HepG2 (cell line): ENCODE measurements at regions not wholly inside any gene's neighbourhood (a gene's known extent, or its start where the extent isn't known, plus 50 kb on each side); places are given as distances from the start of the nearest gene placed in this dataset.

ENCODE experiments used
- ARNT2 ChIP-seq: sonication (generic); formaldehyde crosslinking; IDR thresholded peaks from 2 replicates; pipeline ENCODE4 v1.8.0; 2022; ENCODE audit warnings: mild to moderate bottlenecking, low read depth, missing genetic modification reagents, moderate library complexity
- ARNTL ChIP-seq: sonication (generic); formaldehyde crosslinking; IDR thresholded peaks from 2 replicates; pipeline ENCODE4 v1.4.0; 2020; ENCODE audit warnings: mild to moderate bottlenecking, missing genetic modification reagents
- ERF ChIP-seq: IDR thresholded peaks from 2 replicates; pipeline ENCODE4 v1.6.1; 2018; ENCODE audit warnings: missing biosample characterization, missing genetic modification reagents
- FOSL1 ChIP-seq: sonication (generic); formaldehyde crosslinking; IDR thresholded peaks from 2 replicates; pipeline ENCODE4 v1.9.0; 2021; ENCODE audit warnings: missing genetic modification reagents, borderline replicate concordance
- LCORL ChIP-seq, 2 experiments: fragments of 450-650 bp in 1 of 2; sonication (generic) in 1 of 2; formaldehyde crosslinking in 1 of 2; IDR thresholded peaks; 2 replicates each; pipeline versions ENCODE4 v1.5.0 to v1.6.1; 2017 to 2020; ENCODE audit warnings: antibody characterized with exemption in 1 of 2, missing genetic modification reagents in 1 of 2
- MATR3 ChIP-seq: sonication (generic); formaldehyde crosslinking; IDR thresholded peaks from 2 replicates; pipeline ENCODE4 v1.4.0; 2020; ENCODE audit warnings: missing genetic modification reagents
- MXI1 ChIP-seq: IDR thresholded peaks from 3 replicates; pipeline ENCODE4 v1.6.1; 2012; ENCODE audit warnings: low read depth, low read length, inconsistent platforms, borderline replicate concordance
- NFIC ChIP-seq: IDR thresholded peaks from 2 replicates; pipeline ENCODE4 v1.6.1; 2012; ENCODE audit warnings: mild to moderate bottlenecking, low read length, inconsistent platforms
- PRDM10 ChIP-seq: sonication (generic); formaldehyde crosslinking; IDR thresholded peaks from 2 replicates; pipeline ENCODE4 v1.4.0; 2020; ENCODE audit warnings: low read depth, missing genetic modification reagents
- SP5 ChIP-seq: IDR thresholded peaks from 2 replicates; pipeline ENCODE4 v1.6.1; 2016; ENCODE audit warnings: low read depth, borderline replicate concordance
- SRSF9 ChIP-seq: fragments of 200-400 bp; formaldehyde crosslinking; IDR thresholded peaks from 2 replicates; pipeline ENCODE4 v1.6.1; 2018; ENCODE audit warnings: borderline replicate concordance, mild to moderate bottlenecking, low read depth, low read length; ENCODE audit not compliant: insufficient read depth, poor library complexity, severe bottlenecking
- TARDBP ChIP-seq: sonication (generic); formaldehyde crosslinking; IDR thresholded peaks from 2 replicates; pipeline ENCODE4 v1.8.0; 2022; ENCODE audit warnings: mild to moderate bottlenecking, missing genetic modification reagents
- THAP11 ChIP-seq: IDR thresholded peaks from 2 replicates; pipeline ENCODE4 v1.6.1; 2016; ENCODE audit warnings: missing biosample characterization, missing genetic modification reagents
- ZC3H4 ChIP-seq: sonication (generic); formaldehyde crosslinking; IDR thresholded peaks from 2 replicates; pipeline ENCODE4 v1.4.0; 2020; ENCODE audit warnings: missing genetic modification reagents, borderline replicate concordance
- ZNF160 ChIP-seq: sonication (generic); formaldehyde crosslinking; IDR thresholded peaks from 2 replicates; pipeline ENCODE4 v1.8.0; 2022; ENCODE audit warnings: mild to moderate bottlenecking, inconsistent platforms, missing genetic modification reagents
- ZNF225 ChIP-seq: sonication (generic); formaldehyde crosslinking; IDR thresholded peaks from 2 replicates; pipeline ENCODE4 v1.4.0; 2020; ENCODE audit warnings: mild to moderate bottlenecking, missing genetic modification reagents
- ZNF510 ChIP-seq: sonication (generic); formaldehyde crosslinking; IDR thresholded peaks from 2 replicates; pipeline ENCODE4 v1.4.0; 2020; ENCODE audit warnings: low read depth, mild to moderate bottlenecking, missing genetic modification reagents
- ZNF512 ChIP-seq: sonication (generic); formaldehyde crosslinking; IDR thresholded peaks from 2 replicates; pipeline ENCODE4 v1.4.0; 2020; ENCODE audit warnings: mild to moderate bottlenecking, missing genetic modification reagents
- ZNF747 ChIP-seq: sonication (generic); formaldehyde crosslinking; IDR thresholded peaks from 2 replicates; pipeline ENCODE4 v1.8.1; 2023; ENCODE audit warnings: missing genetic modification reagents, mild to moderate bottlenecking, borderline replicate concordance
- ZSCAN12 ChIP-seq: sonication (generic); formaldehyde crosslinking; IDR thresholded peaks from 2 replicates; pipeline ENCODE4 v1.9.0; 2021; ENCODE audit warnings: mild to moderate bottlenecking, missing genetic modification reagents
- TF ChIP-seq, protein P1 (sequence below): sonication (generic); formaldehyde crosslinking; IDR thresholded peaks from 2 replicates; pipeline ENCODE4 v1.5.0; 2020; ENCODE audit warnings: missing genetic modification reagents, mild to moderate bottlenecking, borderline replicate concordance
- TF ChIP-seq, protein P2 (sequence below): conservative IDR thresholded peaks from 2 replicates; pipeline ENCODE4 v1.6.1; 2018; ENCODE audit warnings: missing genetic modification reagents
- TF ChIP-seq, protein P3 (sequence below), 2 experiments: fragments of 450-650 bp in 1 of 2; sonication (generic) in 1 of 2; formaldehyde crosslinking; IDR thresholded peaks; 2 replicates each; pipeline versions ENCODE4 v1.5.0 to v1.8.0; 2020 to 2022; ENCODE audit warnings: mild to moderate bottlenecking in 1 of 2, missing genetic modification reagents in 1 of 2

DNA sequence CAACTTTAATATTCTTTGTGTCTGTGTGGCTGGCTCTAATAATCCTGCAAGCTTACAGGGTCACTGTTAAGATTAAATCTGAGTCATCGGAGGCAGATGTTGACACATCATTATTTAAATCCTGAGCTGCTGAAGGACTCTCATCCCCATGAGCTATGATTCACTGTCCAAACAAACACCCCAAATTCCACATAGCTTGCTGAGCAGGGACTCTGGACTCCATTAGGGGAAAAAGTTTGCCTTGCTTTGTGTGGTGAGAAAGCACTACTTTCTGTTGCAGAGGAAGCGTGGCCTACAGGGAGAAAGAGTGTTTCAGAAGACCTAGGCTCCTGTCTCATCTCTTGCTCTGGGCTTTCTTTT lies 213.7 kb downstream of the PDCD6IP start (continued):
- TF ChIP-seq NFIC (peak; percentile 94), FOSL1 (CRISPR knock-in tag) (peak; percentile 99), SP5 (CRISPR knock-in tag) (peak; percentile 53; the same call in 1 of the 2 replicates), LCORL (IDR thresholded peaks at IDR 0.05) (peak; percentile 93), LCORL (CRISPR knock-in tag; IDR thresholded peaks at IDR 0.05) (peak; percentile 96), ZNF512 (CRISPR knock-in tag) (no peak), SRSF9 (no peak), ZNF747 (CRISPR knock-in tag) (no peak), ZC3H4 (CRISPR knock-in tag) (no peak), MATR3 (CRISPR knock-in tag) (no peak), ZSCAN12 (CRISPR knock-in tag) (no peak), ARNT2 (0 out of 2 replicates have a peak, but pooled peaks have one; percentile 24), ZNF225 (CRISPR knock-in tag) (no peak), TARDBP (CRISPR knock-in tag) (peak; percentile 85; the same call in 1 of the 2 replicates), THAP11 (CRISPR knock-in tag) (peak; percentile 54; the same call in 1 of the 2 replicates), ZNF510 (CRISPR knock-in tag) (no peak), ARNTL (no peak), MXI1 (peak; percentile 50; the same call in 2 of the 3 replicates), ERF (peak; percentile 78; the same call in 1 of the 2 replicates), ZNF160 (no peak), PRDM10 (CRISPR knock-in tag) (peak; percentile 42; the same call in 1 of the 2 replicates)
- TF ChIP-seq, protein P1, sequence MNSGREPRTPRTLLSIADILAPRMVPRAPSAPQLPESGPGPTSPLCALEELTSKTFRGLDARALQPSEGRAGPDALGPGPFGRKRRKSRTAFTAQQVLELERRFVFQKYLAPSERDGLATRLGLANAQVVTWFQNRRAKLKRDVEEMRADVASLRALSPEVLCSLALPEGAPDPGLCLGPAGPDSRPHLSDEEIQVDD (CRISPR knock-in tag): no peak
- TF ChIP-seq, protein P2, sequence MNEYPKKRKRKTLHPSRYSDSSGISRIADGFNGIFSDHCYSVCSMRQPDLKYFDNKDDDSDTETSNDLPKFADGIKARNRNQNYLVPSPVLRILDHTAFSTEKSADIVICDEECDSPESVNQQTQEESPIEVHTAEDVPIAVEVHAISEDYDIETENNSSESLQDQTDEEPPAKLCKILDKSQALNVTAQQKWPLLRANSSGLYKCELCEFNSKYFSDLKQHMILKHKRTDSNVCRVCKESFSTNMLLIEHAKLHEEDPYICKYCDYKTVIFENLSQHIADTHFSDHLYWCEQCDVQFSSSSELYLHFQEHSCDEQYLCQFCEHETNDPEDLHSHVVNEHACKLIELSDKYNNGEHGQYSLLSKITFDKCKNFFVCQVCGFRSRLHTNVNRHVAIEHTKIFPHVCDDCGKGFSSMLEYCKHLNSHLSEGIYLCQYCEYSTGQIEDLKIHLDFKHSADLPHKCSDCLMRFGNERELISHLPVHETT (CRISPR knock-in tag): no peak
- TF ChIP-seq, protein P3, sequence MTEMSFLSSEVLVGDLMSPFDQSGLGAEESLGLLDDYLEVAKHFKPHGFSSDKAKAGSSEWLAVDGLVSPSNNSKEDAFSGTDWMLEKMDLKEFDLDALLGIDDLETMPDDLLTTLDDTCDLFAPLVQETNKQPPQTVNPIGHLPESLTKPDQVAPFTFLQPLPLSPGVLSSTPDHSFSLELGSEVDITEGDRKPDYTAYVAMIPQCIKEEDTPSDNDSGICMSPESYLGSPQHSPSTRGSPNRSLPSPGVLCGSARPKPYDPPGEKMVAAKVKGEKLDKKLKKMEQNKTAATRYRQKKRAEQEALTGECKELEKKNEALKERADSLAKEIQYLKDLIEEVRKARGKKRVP (CRISPR knock-in tag; IDR thresholded peaks at IDR 0.05): peak in 1 of 2 experiments; percentile 59; a peak in 1 of 4 replicates
